Retinal pigment epithelial cell (primary cell): ENCODE measurements at regions not wholly inside any gene's neighbourhood (a gene's known extent, or its start where the extent isn't known, plus 50 kb on each side); places are given as distances from the start of the nearest gene placed in this dataset.

Experiments
- DNase-seq: peaks from one replicate; pipeline ENCODE4 v3.0.0-alpha.2; 2010; ENCODE audit warnings: low read depth
- H3K4me3 ChIP-seq: 2 replicates; pipeline ENCODE4 v1.5.1; 2011; ENCODE audit warnings: mild to moderate bottlenecking, low read length, control low read depth, moderate library complexity
- CTCF ChIP-seq: conservative IDR thresholded peaks from 2 replicates; pipeline ENCODE4 v1.5.1; 2011; ENCODE audit warnings: low read depth, low read length, control low read depth, inconsistent platforms

- DNase-seq, result peak; percentile 6
- no peak overlapping the region for H3K4me3 ChIP-seq
- no peak for TF ChIP-seq CTCF
These were observed 262.1 kb downstream of the CPS1 start for GRCh38 chr2:210818473-210818872.

GRCh38 chr2:210833403-210833802, 277.0 kb downstream of the CPS1 start:
- DNase-seq, result no peak
- H3K4me3 ChIP-seq, result no peak overlapping the region
- TF ChIP-seq CTCF, result no peak

- no peak overlapping the region for H3K4me3 ChIP-seq
- TF ChIP-seq CTCF, result no peak
- DNase-seq, result no peak
These were observed 282.6 kb downstream of the CPS1 start for GRCh38 chr2:210839034-210839433.

- no peak overlapping the region for H3K4me3 ChIP-seq
- TF ChIP-seq CTCF, result no peak
- DNase-seq, result no peak
These were observed 283.1 kb downstream of the CPS1 start for GRCh38 chr2:210839450-210839849.

GRCh38 chr2:210842896-210843295, 286.5 kb downstream of the CPS1 start:
- H3K4me3 ChIP-seq, result no peak overlapping the region
- DNase-seq, result no peak
- no peak for TF ChIP-seq CTCF

GRCh38 chr2:210844016-210844415, 287.6 kb downstream of the CPS1 start:
- DNase-seq, result no peak
- TF ChIP-seq CTCF, result no peak

GRCh38 chr2:210859314-210859713, 302.9 kb downstream of the CPS1 start:
- DNase-seq, result no peak
- TF ChIP-seq CTCF, result no peak
- no peak overlapping the region for H3K4me3 ChIP-seq

More at GRCh38 chr2:210844016-210844415, 287.6 kb downstream of the CPS1 start:
- no peak overlapping the region for H3K4me3 ChIP-seq
